ENCODE measurements at regions not wholly inside any gene's neighbourhood (a gene's known extent, or its start where the extent isn't known, plus 50 kb on each side); places are given as distances from the start of the nearest gene placed in this dataset.

DNA sequence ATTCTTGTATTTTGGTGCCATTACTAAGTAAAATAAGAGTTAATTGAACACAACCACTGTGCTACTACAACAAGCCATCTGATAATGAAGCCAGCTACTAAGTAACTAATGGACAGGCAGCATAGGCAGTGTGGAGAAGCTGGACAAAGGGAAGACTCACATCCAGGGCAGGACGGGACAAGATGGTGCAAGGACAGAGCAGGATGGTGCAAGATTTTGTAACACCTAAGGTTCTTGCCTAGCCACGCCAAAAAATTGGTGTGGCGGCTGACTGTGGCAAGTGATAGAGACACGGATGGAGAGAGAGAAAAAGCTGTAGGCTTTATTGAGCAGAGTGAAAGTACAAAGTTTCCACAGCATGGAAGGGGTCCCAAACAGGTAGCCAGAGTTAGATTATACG is 114.0 kb upstream of the VANGL1 start:
- TF ChIP-seq TAF1 (IDR thresholded peaks at IDR 0.05; ENCODE audit: borderline replicate concordance, insufficient read depth, low read length) (no peak), FOXP2 (optimal IDR thresholded peaks at IDR 0.05; ENCODE audit: borderline replicate concordance, extremely low read depth, extremely low read length, insufficient read depth) (no peak), SIN3A (IDR thresholded peaks at IDR 0.05; ENCODE audit: borderline replicate concordance, insufficient read depth, low read length) (no peak), POLR2AphosphoS5 (IDR thresholded peaks at IDR 0.05; ENCODE audit: low read depth, low read length) (no peak)
- TF ChIP-seq, protein P1, sequence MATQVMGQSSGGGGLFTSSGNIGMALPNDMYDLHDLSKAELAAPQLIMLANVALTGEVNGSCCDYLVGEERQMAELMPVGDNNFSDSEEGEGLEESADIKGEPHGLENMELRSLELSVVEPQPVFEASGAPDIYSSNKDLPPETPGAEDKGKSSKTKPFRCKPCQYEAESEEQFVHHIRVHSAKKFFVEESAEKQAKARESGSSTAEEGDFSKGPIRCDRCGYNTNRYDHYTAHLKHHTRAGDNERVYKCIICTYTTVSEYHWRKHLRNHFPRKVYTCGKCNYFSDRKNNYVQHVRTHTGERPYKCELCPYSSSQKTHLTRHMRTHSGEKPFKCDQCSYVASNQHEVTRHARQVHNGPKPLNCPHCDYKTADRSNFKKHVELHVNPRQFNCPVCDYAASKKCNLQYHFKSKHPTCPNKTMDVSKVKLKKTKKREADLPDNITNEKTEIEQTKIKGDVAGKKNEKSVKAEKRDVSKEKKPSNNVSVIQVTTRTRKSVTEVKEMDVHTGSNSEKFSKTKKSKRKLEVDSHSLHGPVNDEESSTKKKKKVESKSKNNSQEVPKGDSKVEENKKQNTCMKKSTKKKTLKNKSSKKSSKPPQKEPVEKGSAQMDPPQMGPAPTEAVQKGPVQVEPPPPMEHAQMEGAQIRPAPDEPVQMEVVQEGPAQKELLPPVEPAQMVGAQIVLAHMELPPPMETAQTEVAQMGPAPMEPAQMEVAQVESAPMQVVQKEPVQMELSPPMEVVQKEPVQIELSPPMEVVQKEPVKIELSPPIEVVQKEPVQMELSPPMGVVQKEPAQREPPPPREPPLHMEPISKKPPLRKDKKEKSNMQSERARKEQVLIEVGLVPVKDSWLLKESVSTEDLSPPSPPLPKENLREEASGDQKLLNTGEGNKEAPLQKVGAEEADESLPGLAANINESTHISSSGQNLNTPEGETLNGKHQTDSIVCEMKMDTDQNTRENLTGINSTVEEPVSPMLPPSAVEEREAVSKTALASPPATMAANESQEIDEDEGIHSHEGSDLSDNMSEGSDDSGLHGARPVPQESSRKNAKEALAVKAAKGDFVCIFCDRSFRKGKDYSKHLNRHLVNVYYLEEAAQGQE (IDR thresholded peaks at IDR 0.05; ENCODE audit: insufficient read depth in 1 of 2, low read depth in 2 of 2, low read length in 2 of 2) = no peak

DNA sequence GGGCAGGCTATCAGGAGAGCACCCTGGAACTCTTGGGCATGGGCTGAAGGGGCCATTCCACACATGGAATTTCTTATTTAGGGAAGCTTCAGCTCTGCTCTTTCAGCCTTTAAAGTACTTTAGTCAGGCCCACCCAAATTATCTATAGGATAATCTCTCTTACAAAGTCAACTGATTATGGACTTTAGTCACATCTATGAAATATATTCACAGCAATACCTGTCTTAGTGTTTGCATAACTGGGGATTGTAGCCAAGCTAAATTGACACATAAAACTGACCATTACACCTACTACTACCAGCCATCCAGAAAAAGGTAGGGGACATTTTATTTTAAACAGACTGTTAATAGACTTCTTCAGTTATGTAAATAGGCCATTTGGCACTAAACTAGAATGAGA is 114.9 kb upstream of the VANGL1 start:
- no peak for TF ChIP-seq TAF1 (IDR thresholded peaks at IDR 0.05; ENCODE audit: borderline replicate concordance, insufficient read depth, low read length)
- no peak for TF ChIP-seq FOXP2 (optimal IDR thresholded peaks at IDR 0.05; ENCODE audit: borderline replicate concordance, extremely low read depth, extremely low read length, insufficient read depth)
- TF ChIP-seq, protein P1 (IDR thresholded peaks at IDR 0.05; ENCODE audit: insufficient read depth in 1 of 2, low read depth in 2 of 2, low read length in 2 of 2) = no peak
- no peak for TF ChIP-seq POLR2AphosphoS5 (IDR thresholded peaks at IDR 0.05; ENCODE audit: low read depth, low read length)
- TF ChIP-seq SIN3A (IDR thresholded peaks at IDR 0.05; ENCODE audit: borderline replicate concordance, insufficient read depth, low read length) = no peak

DNA sequence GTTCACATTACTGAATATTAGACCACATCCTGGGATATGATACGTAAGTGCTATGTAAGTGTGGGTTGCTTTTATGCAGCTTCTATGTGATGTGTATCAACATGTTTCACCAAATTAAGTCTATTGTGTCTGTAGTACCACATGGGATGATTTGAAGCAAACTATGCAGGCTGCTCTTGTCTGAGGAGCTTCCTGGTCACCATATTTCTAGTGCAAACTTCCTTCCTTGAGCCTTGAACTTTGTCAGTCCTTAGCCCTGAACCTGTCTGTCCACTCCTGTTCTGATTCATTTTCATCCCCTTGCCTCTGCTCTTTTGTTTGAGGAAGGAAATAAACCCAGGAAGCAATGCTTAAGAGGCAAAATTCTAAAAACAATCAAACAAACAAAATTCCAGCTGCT is 117.5 kb upstream of the VANGL1 start:
- TF ChIP-seq POLR2AphosphoS5 (IDR thresholded peaks at IDR 0.05; ENCODE audit: low read depth, low read length) (no peak), FOXP2 (optimal IDR thresholded peaks at IDR 0.05; ENCODE audit: borderline replicate concordance, extremely low read depth, extremely low read length, insufficient read depth) (no peak), TAF1 (IDR thresholded peaks at IDR 0.05; ENCODE audit: borderline replicate concordance, insufficient read depth, low read length) (no peak), SIN3A (IDR thresholded peaks at IDR 0.05; ENCODE audit: borderline replicate concordance, insufficient read depth, low read length) (no peak)
- TF ChIP-seq, protein P1 (IDR thresholded peaks at IDR 0.05; ENCODE audit: insufficient read depth in 1 of 2, low read depth in 2 of 2, low read length in 2 of 2) = no peak

DNA sequence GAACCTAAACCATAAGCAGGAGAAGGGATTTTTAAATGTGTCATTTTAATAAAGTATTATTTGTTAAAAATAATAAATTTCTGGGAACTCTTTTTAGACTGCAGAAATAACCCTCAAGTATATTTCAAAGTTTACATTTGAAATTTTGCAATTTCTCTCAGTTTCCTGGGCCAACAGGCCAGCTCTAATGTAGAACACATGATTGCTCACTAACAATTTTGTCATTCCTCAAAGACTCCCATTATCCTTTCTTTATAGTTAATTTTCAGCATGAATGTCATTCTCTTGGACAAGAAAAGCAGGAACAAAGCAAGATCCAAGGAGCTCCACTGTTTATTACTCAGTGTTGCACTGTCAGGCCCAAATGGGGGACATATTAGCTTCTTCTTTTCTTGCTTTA is 119.4 kb upstream of the VANGL1 start:
- TF ChIP-seq, protein P1 (IDR thresholded peaks at IDR 0.05; ENCODE audit: insufficient read depth in 1 of 2, low read depth in 2 of 2, low read length in 2 of 2) = no peak
- TF ChIP-seq SIN3A (IDR thresholded peaks at IDR 0.05; ENCODE audit: borderline replicate concordance, insufficient read depth, low read length) = no peak
- no peak for TF ChIP-seq POLR2AphosphoS5 (IDR thresholded peaks at IDR 0.05; ENCODE audit: low read depth, low read length)
- no peak for TF ChIP-seq FOXP2 (optimal IDR thresholded peaks at IDR 0.05; ENCODE audit: borderline replicate concordance, extremely low read depth, extremely low read length, insufficient read depth)
- TF ChIP-seq TAF1 (IDR thresholded peaks at IDR 0.05; ENCODE audit: borderline replicate concordance, insufficient read depth, low read length) = no peak

DNA sequence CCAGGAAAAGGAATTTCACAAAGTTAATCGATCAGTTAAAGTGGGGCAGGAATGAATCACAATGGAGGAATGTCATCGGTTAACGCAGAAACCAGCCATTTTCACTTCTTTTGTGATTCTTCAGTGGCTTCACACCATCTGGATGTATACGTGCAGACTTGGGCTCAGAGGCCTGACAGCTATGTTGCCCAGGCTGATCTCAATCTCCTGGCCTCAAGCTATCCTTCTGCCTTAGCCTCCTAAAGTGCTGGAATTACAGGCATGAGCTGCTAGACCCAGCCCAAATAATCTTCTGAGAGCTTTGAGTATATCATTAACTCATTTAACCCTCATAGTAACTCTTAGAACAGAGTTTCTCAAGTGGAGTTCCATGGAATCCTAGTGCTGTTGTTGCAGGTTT is 126.5 kb upstream of the VANGL1 start:
- no peak for TF ChIP-seq SIN3A (IDR thresholded peaks at IDR 0.05; ENCODE audit: borderline replicate concordance, insufficient read depth, low read length)
- TF ChIP-seq POLR2AphosphoS5 (IDR thresholded peaks at IDR 0.05; ENCODE audit: low read depth, low read length) = no peak
- no peak for TF ChIP-seq TAF1 (IDR thresholded peaks at IDR 0.05; ENCODE audit: borderline replicate concordance, insufficient read depth, low read length)
- TF ChIP-seq FOXP2 (optimal IDR thresholded peaks at IDR 0.05; ENCODE audit: borderline replicate concordance, extremely low read depth, extremely low read length, insufficient read depth) = no peak
- TF ChIP-seq, protein P1 (IDR thresholded peaks at IDR 0.05; ENCODE audit: insufficient read depth in 1 of 2, low read depth in 2 of 2, low read length in 2 of 2) = no peak
